BE2C (cell line): ENCODE measurements at regions not wholly inside any gene's neighbourhood (a gene's known extent, or its start where the extent isn't known, plus 50 kb on each side); places are given as distances from the start of the nearest gene placed in this dataset.

ENCODE experiments used
- DNase-seq: peaks from one replicate; pipeline ENCODE4 v3.0.0-alpha.2; 2020
- H3K27me3 ChIP-seq: fragments of 250-450 bp; sonication (Bioruptor Pico); 2 replicates; pipeline ENCODE4 v1.5.1; 2020; ENCODE audit warnings: mild to moderate bottlenecking
- H3K36me3 ChIP-seq: fragments of 250-450 bp; sonication (Bioruptor Pico); 2 replicates; pipeline ENCODE4 v1.5.1; 2020; ENCODE audit warnings: mild to moderate bottlenecking
- H3K4me1 ChIP-seq: fragments of 250-450 bp; sonication (Bioruptor Pico); 2 replicates; pipeline ENCODE4 v1.5.1; 2020
- H3K4me3 ChIP-seq: 2 replicates; pipeline ENCODE4 v1.5.1; 2011; ENCODE audit warnings: low read depth, low read length
- H3K9me3 ChIP-seq: fragments of 250-450 bp; sonication (Bioruptor Pico); 2 replicates; pipeline ENCODE4 v1.5.1; 2020
- TF ChIP-seq, protein P1 (sequence below): IDR thresholded peaks from 2 replicates; pipeline ENCODE4 v1.5.1; 2012; ENCODE audit warnings: mild to moderate bottlenecking, low read depth, low read length

DNA sequence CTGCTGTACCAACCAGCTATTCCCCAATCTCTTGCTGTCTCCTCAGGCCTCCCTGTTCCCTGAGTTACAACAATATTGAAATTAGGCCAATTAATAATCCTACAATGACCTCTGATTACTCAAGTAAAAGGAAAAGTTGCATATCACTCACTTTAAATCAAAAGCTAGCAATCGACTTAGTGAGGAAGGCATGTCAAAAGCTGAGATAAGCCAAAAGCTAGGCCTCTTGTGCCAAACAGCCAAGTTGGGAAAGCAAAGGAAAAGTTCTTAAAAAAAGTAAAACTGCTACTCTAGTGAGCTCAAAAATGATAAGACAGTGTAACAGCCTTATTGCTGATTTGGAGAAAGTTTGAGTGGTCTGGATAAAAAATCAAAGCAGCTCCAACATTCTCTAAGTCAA, 129.8 kb downstream of the LSMEM1 start:
- Histone ChIP-seq H3K27me3 (peaks cover 20% of the 10 kb centered on the region), H3K9me3 (no peaks in the 10 kb centered on the region), H3K4me3 (no peak overlapping the region), H3K4me1 (no peaks in the 10 kb centered on the region), H3K36me3 (no peaks in the 10 kb centered on the region)
- no peak for DNase-seq
- TF ChIP-seq, protein P1, sequence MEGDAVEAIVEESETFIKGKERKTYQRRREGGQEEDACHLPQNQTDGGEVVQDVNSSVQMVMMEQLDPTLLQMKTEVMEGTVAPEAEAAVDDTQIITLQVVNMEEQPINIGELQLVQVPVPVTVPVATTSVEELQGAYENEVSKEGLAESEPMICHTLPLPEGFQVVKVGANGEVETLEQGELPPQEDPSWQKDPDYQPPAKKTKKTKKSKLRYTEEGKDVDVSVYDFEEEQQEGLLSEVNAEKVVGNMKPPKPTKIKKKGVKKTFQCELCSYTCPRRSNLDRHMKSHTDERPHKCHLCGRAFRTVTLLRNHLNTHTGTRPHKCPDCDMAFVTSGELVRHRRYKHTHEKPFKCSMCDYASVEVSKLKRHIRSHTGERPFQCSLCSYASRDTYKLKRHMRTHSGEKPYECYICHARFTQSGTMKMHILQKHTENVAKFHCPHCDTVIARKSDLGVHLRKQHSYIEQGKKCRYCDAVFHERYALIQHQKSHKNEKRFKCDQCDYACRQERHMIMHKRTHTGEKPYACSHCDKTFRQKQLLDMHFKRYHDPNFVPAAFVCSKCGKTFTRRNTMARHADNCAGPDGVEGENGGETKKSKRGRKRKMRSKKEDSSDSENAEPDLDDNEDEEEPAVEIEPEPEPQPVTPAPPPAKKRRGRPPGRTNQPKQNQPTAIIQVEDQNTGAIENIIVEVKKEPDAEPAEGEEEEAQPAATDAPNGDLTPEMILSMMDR: no peak

DNA sequence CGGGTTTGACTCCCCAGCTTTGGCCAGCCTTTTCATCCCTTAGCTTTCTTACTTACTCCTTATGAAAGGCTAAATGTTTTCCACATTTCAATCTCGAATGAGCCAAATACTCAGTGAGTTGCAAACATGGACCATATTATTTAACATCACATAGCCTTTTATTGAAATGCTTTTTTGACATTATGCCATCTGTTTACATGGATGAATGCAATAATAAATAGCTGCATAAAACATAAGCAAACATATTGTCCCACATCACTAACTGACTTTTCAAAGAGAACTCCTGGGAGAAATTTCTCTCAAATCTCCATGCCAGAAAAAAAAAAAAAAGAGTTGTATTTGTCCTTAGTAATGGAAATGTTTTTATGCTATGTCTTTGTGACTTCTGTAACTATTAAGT, 134.9 kb downstream of the LSMEM1 start:
- TF ChIP-seq, protein P1: no peak
- Histone ChIP-seq H3K36me3 (no peaks in the 10 kb centered on the region), H3K9me3 (no peaks in the 10 kb centered on the region), H3K4me1 (no peaks in the 10 kb centered on the region), H3K27me3 (no peaks in the 10 kb centered on the region; the same call in 1 of the 2 replicates), H3K4me3 (no peak overlapping the region)
- no peak for DNase-seq

DNA sequence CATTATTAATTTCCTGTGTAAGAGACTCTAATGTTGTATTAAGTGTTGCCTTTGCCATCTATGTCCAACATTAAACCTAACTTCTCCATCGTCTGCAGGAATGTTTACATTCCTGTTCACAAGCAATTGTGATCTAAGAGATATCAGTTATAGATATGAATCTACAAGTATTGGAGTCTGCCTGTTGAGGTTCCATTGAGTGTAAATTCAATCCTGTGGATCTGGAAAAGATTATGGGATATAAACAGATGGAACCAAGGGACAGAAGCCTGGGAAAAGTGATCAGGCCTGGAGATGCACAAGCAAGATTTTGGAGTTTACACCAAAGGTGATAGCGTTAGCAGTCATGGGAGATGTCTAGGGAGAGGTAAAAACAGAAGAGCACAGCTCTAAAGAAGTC, 135.5 kb downstream of the LSMEM1 start:
- Histone ChIP-seq H3K4me1 (no peaks in the 10 kb centered on the region), H3K4me3 (no peak overlapping the region), H3K27me3 (no peaks in the 10 kb centered on the region; the same call in 1 of the 2 replicates), H3K36me3 (no peaks in the 10 kb centered on the region), H3K9me3 (no peaks in the 10 kb centered on the region)
- no peak for DNase-seq
- TF ChIP-seq, protein P1: no peak

DNA sequence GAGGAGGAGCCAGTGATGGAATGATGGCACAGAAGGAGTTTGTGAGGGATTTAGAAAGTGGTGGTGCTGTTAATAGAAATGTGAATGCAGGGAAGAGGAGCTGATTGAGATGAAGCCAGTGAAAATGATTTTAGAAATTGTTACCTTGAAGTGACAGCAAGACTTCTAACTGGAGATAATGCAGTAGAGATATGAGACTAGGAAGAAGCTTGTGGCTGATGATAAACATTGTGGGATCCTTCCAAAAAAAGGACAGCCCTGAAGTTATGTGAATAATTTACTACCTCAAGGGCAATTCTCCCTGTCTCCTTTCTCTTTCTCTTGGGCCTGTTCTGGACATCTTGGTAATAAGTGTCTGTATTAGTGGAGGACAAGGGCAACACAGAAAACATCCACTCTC, 138.6 kb downstream of the LSMEM1 start:
- no peak for DNase-seq
- TF ChIP-seq, protein P1: no peak
- Histone ChIP-seq H3K9me3 (no peaks in the 10 kb centered on the region), H3K27me3 (no peaks in the 10 kb centered on the region; the same call in 1 of the 2 replicates), H3K4me3 (no peak overlapping the region), H3K36me3 (no peaks in the 10 kb centered on the region), H3K4me1 (peaks cover 6% of the 10 kb centered on the region; the same call in 1 of the 2 replicates)

- Histone ChIP-seq H3K36me3 (no peaks in the 10 kb centered on the region), H3K4me1 (peaks cover 9% of the 10 kb centered on the region; the same call in 1 of the 2 replicates), H3K9me3 (no peaks in the 10 kb centered on the region), H3K27me3 (no peaks in the 10 kb centered on the region; the same call in 1 of the 2 replicates), H3K4me3 (no peak overlapping the region)
- TF ChIP-seq, protein P1: no peak
- no peak for DNase-seq
These were observed 141.4 kb downstream of the LSMEM1 start for GRCh38 chr7:112622159-112622715.

DNA sequence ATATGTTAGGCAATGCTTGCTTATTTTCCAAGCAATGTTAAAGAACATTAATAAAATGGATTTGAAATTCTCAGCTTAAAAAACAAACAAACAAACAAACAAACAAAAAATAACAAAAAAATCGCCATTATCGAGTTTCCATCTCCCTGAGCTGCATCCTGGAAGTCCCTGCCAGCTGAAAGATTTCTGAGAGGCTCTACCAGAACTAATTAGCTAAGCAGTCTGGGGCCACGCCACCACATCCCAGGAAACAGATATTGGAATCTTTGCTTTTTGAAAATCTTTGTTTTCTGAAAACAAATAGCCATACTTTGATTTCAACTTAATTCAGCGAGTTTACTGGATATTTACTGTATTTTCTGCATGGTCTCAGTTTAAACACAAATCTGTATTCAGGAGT, 143.6 kb downstream of the LSMEM1 start:
- Histone ChIP-seq H3K4me3 (no peak overlapping the region), H3K4me1 (peaks cover 9% of the 10 kb centered on the region; the same call in 1 of the 2 replicates), H3K9me3 (no peaks in the 10 kb centered on the region), H3K27me3 (no peaks in the 10 kb centered on the region), H3K36me3 (no peaks in the 10 kb centered on the region)
- no peak for DNase-seq
- TF ChIP-seq, protein P1: no peak
